GM19455 (cell line): ENCODE measurements at regions not wholly inside any gene's neighbourhood (a gene's known extent, or its start where the extent isn't known, plus 50 kb on each side); places are given as distances from the start of the nearest gene placed in this dataset.
"Not testable (repeated sequence)": the region's sequence is repeated elsewhere in the genome, so short reads cannot be mapped to it uniquely, and the experiment has no call there.

Experiments
- ATAC-seq: cut with Tn5 transposase; IDR thresholded peaks from one replicate; pipeline ENCODE4 v1.9.1; 2021; ENCODE audit not compliant: unreplicated experiment

DNA sequence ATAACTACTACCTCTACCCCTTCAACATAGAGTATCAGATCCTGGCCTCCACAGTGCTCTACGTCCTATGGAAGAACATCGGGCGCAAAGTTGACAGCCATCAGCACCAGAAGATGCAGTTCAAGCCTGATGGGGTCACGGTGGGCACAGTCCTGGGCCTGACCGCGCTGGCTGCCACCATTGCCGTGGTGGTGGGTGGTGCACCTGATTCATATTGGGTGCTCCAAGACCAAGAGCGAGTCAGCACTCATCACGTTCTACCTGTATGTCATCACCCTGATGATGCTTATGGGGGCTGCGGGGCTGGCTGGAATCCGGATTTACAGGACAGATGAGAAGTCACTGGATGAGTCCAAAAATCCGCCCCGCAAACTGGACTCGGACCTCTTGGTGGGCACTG lies 846.4 kb downstream of the RPIA start:
- ATAC-seq, result not testable (repeated sequence)

DNA sequence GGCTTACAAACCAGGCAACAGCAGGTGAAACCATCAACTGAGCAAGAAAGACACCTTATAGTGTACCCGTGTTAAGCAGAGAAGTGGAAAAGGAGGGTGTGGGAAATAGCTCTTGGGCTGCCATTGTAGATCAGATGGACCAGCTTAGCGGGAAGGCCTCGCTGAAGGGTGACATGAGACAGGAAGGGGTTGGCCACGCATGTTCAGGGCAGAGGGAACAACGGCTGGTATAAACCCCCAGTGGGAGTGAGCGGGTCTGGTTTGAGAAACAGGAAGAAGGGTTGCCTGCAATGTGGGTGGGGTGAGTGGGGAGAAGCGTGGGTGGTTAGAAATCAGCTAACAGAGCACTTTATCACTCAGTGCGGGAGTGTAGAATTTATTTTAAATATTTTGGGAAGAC lies 852.6 kb downstream of the RPIA start:
- not testable (repeated sequence) for ATAC-seq

DNA sequence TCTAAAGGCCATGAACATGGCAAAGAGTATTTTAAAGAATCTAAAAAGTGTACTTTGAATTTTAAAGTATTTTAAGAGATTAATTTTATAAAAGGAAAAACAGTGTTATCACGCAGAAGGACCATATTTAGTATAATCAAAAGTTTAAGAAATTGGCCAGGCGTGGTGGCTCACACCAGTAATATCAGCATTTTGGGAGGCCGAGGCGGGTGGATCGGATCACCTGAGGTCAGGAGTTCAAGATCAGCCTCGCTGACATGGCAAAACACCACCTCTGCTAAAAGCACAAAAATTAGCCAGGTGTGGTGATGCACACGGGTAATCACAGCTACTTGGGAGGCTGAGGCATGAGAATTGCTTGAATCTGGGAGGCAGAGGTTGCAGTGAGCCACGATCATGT lies 887.7 kb downstream of the RPIA start:
- not testable (repeated sequence) for ATAC-seq

DNA sequence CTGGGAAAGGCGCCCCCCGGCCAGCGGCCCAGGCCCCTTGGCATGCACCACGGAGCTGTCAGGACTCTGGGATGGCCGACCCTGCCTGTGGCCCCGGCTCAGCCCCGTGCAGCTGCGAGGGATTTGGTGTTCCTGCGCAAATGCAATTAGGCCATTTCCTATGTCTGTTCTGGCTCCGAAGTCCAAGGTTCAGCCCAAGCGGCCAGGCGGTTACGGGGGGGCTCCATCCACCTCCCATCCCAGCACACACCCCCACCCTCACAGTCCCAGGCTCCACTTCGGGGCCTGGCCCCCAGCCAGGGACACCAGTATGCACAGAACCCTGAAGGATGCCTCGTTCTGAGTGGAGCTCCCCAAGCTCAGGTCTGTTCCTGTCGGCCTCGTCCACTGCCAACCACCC lies 891.3 kb downstream of the RPIA start:
- ATAC-seq, result not testable (repeated sequence)

DNA sequence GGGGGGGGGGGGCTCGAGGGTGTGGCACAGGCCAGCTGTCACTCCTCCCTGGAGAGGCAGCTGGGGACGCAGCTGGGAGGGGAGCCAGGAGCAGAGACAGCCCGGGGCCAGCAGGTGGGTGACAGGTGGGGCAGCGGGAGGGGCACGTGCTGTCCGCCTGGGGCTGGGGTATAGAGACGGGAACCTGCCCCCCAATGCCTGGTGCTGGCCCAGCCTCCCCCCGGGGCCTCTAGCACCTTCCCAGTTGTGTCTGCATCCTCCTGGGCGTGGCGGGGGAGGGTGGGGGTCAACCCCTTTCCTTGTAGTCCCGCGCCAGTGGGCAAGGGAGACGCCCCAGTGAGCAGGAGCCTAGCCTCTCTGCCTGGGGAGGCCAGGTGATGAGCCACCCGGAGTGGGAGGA lies 892.6 kb downstream of the RPIA start:
- ATAC-seq, result not testable (repeated sequence)

DNA sequence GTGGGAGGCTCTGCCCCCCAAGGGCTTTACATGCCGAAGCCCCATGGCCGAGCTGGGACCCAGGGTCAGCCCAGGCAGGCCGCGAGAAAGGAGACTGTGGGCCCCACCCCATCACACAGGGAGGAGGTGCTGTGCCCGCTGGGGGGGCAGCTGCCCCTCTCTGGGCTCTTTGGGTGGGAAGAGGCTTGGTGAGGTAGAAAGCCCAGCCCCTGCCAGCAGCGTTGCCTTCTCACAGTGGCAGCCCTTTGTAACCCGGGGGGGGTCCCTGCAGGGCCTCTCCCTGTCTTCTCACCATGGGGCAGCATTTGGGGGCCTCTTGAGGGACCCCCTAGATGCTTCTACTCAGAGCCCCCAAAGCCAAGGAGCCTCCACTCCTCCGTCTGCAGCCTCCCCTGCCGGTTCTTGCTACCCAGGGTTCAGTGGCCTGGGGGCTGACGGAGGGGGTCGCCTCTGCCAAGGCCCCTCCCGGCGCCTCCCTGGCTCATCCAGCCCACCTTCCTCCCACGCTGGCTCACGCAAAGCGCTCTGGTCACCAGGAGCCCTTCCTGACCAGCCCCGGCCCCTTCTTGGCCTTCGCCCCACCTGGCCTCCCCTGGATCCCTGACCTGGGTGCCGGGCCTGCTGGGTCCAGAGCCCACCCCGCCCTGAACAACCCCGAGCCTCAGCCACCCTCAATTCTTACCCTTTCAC lies 893.5 kb downstream of the RPIA start:
- not testable (repeated sequence) for ATAC-seq

DNA sequence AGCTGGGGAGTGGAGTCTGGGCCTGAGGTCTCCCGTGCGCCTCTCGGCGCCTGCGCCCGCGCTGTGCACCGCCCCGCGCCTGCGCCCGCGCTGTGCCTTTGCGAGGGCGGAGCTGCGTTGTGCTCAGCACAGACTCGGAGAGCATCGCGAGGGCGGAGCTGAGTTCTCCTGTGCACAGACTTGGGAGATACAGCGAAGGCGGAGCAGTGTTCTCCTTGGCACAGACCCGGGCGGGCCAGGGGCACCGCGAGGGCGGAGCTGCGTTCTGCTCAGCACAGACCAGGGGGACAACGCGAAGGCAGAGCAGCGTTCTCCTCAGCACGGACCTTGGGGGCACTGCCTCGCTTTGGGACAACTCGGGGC lies 894.1 kb downstream of the RPIA start:
- ATAC-seq, result peak; percentile 100

DNA sequence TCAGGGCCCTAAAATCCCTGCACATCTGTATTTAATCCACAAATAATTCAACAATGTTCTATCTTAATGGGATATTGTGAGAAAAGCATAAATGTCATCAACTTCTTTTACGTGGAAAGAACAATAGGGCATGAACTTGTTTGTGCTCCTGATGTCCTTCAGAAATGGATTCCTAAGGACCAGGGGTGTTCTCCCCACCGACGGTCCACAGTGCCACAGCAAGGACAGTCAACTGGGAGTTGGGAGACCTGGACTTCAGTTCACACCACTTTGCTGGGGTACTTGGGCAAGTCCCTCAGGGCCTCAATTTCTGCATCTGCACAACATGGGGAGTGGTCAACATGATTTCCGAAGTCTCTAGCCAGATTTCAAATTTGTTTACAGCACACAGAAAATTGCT lies 908.4 kb downstream of the RPIA start:
- ATAC-seq, result not testable (repeated sequence)

DNA sequence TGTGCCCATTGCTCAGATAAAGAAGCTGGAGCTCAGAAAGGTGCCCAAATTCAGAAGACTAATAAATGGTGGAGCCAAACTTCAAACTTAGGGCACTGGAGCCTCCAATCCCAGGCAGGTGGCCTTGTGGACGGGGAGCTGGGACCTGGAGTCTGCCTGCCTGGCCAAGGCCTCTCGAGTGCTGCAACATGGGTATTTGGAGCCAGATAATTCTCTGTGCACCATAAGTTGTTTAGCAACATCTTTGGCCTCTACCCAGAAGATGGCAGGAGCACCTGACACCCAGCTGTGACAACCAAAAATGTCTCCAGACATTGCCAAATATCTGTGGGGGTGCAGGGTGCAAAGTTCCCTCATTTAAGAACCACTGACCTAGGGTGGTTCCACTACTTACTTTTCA lies 915.0 kb downstream of the RPIA start:
- ATAC-seq, result not testable (repeated sequence)

DNA sequence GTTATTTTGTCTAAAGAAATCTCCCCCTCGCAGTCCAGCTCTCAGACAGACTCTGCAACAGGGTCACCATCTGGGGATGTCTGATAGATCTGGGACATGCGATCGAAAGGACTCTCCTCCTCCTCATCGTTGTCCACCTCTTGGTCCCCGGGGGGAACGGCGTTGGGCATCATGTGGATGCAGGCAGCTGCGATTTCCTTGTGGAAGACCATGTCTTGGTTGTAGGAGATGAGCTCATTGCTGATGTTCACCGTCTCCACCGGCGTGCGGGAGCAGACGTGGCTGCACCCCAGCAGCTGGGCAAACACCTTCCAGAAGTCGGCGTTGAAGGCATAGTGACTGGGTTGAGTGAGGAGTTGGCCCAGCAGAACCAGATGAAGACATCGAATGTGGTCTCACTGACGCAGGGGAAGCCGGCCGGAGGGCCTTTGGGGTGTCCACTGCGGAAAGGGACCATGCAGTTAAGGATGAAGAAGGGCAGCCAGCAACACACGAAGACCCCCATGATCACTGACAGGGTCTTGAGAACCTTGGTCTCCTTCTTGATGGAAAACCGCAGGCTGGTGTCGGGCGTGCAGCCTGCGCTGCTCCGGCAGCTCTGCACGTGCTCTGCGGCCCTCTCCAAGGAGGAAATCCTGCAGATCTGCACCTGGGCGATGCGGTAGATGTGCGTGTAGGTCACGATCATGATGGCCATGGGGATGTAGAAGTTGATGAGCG lies 918.9 kb downstream of the RPIA start:
- ATAC-seq, result not testable (repeated sequence)

DNA sequence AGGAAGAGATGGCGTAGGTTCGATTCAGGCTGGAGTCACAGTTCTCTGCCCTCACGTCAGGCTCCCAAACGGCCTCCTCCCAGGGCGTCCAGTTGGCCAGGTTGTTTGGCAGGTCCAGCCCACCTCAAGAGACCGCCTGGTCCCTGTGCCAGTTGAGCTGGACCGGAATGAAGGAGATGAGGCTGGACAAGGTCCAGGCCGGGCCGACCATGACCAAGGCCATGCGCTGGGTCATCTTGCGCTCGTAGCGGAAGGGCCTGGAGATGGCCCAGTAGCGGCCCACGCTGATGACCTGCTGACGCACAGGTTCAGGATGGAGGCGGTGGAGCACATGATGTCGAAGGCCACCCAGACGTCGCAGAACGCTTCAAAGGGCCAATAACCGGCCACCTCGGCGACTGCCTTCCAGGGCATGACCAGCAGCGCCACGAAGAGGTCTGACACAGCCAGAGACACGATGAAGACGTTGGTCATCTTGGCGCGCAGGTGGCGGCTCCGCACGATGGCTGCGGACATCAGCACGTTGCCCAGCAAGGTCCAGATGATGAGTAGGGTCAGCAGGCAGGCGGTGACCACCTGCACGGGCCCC lies 919.5 kb downstream of the RPIA start:
- ATAC-seq, result not testable (repeated sequence)

DNA sequence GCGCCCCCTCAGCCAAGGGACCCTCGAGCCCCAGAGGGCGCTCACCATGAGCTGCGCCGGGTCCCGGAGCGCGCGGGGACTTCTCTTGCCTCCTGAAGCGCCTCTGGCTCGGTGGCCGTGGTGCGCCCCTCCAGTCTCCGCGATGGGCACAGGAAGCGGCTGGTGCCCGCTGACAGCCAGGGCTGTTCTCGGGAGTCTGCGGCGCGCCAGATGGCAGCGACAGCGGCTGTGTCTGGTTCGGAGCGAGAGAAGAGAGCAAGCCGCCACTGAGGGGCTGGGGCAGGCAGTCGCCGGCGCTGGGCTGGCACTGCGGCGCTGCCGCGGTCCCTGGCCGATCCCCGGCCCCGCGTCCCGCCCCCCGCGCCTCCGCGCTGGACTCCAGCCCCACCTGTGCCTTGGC lies 920.2 kb downstream of the RPIA start:
- not testable (repeated sequence) for ATAC-seq

DNA sequence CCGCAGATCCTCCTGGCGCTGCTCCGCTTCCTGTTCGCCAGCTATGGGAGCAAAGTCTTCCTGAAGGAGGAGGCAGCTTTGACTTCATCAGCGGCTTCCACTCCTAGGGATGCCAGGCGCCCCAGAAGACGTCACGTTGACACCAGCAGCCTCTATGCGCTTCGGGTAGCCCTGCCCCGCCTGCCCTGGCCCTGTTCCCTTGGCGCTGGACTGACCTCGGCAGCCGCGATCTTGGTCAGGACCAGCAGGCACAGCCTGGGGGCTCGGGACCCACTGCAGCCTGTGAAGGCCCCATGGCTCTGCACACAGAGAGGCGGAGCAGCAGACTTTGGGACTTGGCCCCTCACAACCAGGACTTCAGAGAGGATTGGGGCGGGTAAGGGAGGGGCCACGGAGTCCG lies 957.8 kb downstream of the RPIA start:
- ATAC-seq, result not testable (repeated sequence)

DNA sequence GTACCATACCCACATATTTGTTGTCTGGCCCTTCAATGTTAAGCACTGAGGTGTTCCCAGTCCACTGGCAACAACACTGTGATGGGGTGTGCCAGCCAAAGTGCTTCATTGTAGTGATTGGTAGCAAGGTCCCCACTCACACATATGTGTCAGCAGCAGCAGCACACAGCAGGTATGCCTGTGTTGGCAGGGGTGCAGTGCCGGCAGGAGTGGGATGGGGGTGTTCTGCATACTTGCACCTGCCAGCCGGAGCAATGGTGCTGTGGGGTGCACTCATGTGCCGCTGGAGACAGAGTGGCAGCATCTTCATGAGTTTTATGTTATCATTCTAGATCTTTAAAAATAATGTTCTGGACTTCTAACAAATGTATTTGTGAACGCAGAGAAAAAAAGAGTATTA lies 987.8 kb downstream of the RPIA start:
- ATAC-seq, result not testable (repeated sequence)
